ENCODE measurements at regions not wholly inside any gene's neighbourhood (a gene's known extent, or its start where the extent isn't known, plus 50 kb on each side); places are given as distances from the start of the nearest gene placed in this dataset.
A peak's percentile ranks its signal among the peaks of the same experiment; 100 is the strongest.

DNA sequence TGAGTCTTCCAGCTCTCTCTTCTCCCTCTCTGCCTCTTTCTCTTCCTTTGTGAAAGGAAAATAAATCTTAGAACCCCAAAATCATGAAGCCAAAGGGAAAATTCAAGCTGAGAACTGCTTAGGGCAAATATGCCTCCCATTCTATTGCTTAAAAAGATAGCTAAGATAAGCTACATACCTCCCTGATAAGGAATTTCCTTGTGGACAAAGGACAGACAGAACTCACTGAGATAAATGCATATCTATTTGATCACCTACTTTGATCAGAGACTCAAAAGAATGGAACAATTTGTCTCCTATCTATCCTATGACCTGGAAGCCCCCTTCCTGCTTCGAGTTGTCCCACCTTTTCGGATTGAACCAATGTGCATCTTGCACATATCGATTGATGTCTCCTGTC lies 220.6 kb upstream of the NMUR2 start:
- no peak overlapping the region for H3K4me3 Mint-ChIP-seq
- H3K27me3 Mint-ChIP-seq (ENCODE audit: low read depth), result no peaks in the 10 kb centered on the region
- H3K36me3 Mint-ChIP-seq (ENCODE audit: low read depth), result no peaks in the 10 kb centered on the region
- H3K4me1 Mint-ChIP-seq, result peaks cover 7% of the 10 kb centered on the region
- no peaks in the 10 kb centered on the region for H3K9me3 Mint-ChIP-seq
- no peak overlapping the region for H3K27ac Mint-ChIP-seq
- TF ChIP-seq, protein P1, sequence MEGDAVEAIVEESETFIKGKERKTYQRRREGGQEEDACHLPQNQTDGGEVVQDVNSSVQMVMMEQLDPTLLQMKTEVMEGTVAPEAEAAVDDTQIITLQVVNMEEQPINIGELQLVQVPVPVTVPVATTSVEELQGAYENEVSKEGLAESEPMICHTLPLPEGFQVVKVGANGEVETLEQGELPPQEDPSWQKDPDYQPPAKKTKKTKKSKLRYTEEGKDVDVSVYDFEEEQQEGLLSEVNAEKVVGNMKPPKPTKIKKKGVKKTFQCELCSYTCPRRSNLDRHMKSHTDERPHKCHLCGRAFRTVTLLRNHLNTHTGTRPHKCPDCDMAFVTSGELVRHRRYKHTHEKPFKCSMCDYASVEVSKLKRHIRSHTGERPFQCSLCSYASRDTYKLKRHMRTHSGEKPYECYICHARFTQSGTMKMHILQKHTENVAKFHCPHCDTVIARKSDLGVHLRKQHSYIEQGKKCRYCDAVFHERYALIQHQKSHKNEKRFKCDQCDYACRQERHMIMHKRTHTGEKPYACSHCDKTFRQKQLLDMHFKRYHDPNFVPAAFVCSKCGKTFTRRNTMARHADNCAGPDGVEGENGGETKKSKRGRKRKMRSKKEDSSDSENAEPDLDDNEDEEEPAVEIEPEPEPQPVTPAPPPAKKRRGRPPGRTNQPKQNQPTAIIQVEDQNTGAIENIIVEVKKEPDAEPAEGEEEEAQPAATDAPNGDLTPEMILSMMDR (IDR thresholded peaks at IDR 0.05; ENCODE audit: unreplicated experiment in 3 of 3), result no peak

DNA sequence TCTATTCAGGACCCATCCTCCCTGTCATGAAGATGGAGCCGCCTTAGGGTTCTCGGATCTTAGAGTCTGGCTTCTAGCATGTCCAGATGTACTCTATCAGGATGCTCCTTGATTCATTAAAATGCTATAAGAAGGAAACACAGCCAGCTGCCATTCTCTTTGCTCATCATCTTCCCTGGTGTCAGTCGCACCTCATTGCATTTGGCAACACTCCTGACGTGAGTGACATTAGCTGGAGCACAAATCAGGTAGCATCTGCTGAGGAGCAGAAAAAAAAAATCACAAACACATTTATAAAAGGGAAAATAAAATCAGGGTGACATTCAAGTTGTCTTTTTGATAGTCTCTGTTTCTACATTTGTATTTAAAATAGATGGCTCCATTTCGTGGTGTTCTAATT lies 226.1 kb upstream of the NMUR2 start:
- no peaks in the 10 kb centered on the region for H3K36me3 Mint-ChIP-seq (ENCODE audit: low read depth)
- peaks cover 9% of the 10 kb centered on the region for H3K4me1 Mint-ChIP-seq
- peak overlapping the region in 1 of 3 experiments; percentile 50 for H3K27ac Mint-ChIP-seq
- H3K27me3 Mint-ChIP-seq (ENCODE audit: low read depth), result no peaks in the 10 kb centered on the region
- TF ChIP-seq, protein P1 (IDR thresholded peaks at IDR 0.05; ENCODE audit: unreplicated experiment in 3 of 3), result no peak
- H3K9me3 Mint-ChIP-seq, result no peaks in the 10 kb centered on the region
- H3K4me3 Mint-ChIP-seq, result no peak overlapping the region

DNA sequence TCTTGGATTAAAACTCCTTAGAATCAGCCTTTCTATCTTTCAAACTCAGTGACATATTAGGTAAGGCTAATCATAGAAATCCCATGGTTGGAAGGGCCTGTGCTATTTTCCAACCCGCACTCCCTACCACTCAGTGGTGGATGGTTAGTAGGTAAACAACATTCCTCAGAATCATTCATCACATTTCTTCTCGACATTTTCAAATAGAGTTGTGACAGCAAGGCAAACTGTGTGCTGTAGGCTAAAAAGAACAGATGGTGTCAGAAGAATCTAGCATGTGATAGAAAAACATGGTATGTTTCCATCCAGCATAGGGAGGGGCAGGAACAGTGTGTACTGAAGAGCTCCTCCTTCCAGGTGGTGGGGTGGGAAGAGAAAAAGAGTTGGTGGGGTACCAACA lies 227.3 kb upstream of the NMUR2 start:
- H3K9me3 Mint-ChIP-seq, result no peaks in the 10 kb centered on the region
- no peaks in the 10 kb centered on the region for H3K36me3 Mint-ChIP-seq (ENCODE audit: low read depth)
- no peak overlapping the region for H3K4me3 Mint-ChIP-seq
- no peaks in the 10 kb centered on the region for H3K27me3 Mint-ChIP-seq (ENCODE audit: low read depth)
- peaks cover 9% of the 10 kb centered on the region for H3K4me1 Mint-ChIP-seq
- TF ChIP-seq, protein P1 (IDR thresholded peaks at IDR 0.05; ENCODE audit: unreplicated experiment in 3 of 3), result no peak
- peak overlapping the region; percentile 62 to 95 (median 67) for H3K27ac Mint-ChIP-seq

DNA sequence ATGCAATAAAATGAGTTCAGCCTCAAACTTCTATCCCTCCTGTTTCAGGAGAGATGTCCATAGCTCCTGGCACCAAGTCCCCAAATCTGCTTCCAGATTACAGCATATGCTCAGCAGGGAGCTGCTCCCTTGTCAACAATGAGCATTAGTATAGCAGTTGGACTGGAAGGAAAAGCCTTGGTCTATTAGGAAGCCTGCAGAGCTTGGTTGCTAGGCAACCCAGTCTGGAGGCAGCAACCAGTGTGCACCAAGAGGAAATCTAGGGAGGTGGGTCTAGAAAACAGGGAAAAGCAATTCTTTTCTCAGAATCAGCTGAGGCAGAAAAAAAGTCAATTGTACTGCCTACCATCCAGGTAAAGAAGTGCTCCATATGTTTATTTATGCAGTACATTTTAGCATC lies 229.5 kb upstream of the NMUR2 start:
- TF ChIP-seq, protein P1 (IDR thresholded peaks at IDR 0.05; ENCODE audit: unreplicated experiment in 3 of 3), result no peak
- no peaks in the 10 kb centered on the region for H3K36me3 Mint-ChIP-seq (ENCODE audit: low read depth)
- H3K4me3 Mint-ChIP-seq, result no peak overlapping the region
- H3K4me1 Mint-ChIP-seq, result peaks cover 13% of the 10 kb centered on the region
- peak overlapping the region in 2 of 3 experiments; percentile 30 to 61 for H3K27ac Mint-ChIP-seq
- H3K9me3 Mint-ChIP-seq, result no peaks in the 10 kb centered on the region
- H3K27me3 Mint-ChIP-seq (ENCODE audit: low read depth), result no peaks in the 10 kb centered on the region

DNA sequence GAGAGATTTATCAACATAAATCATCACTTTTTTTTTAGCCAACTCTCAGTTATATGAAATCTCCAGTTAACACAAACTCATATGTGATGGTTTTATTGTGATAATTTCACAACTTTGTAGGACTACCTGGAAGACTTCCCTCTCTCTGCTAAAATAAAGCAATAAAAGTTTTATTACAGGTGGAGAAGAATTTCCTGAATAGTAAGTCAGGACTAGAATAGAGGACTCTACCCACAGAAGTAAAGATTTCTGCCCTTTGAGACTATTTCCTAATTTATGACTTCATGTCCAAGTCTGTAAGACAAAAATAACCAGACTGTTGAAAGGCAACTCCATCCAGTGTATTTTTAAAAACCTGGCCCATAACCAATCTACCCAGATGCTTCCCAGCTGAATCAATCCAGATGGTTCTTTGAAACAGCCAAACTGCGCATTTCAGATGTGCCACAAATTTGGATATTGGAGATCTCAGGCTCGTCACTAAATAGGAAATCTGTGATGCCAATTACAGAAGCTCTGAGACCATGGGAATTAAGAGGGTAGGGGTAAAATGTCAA lies 234.0 kb upstream of the NMUR2 start:
- no peaks in the 10 kb centered on the region for H3K9me3 Mint-ChIP-seq
- TF ChIP-seq, protein P1 (IDR thresholded peaks at IDR 0.05; ENCODE audit: unreplicated experiment in 3 of 3), result no peak
- no peak overlapping the region for H3K4me3 Mint-ChIP-seq
- H3K36me3 Mint-ChIP-seq (ENCODE audit: low read depth), result no peaks in the 10 kb centered on the region
- H3K27me3 Mint-ChIP-seq (ENCODE audit: low read depth), result no peaks in the 10 kb centered on the region
- peaks cover 13% of the 10 kb centered on the region for H3K4me1 Mint-ChIP-seq
- H3K27ac Mint-ChIP-seq, result no peak overlapping the region

Measured in nephron (organoid).